ENCODE measurements at regions not wholly inside any gene's neighbourhood (a gene's known extent, or its start where the extent isn't known, plus 50 kb on each side); places are given as distances from the start of the nearest gene placed in this dataset.

DNA sequence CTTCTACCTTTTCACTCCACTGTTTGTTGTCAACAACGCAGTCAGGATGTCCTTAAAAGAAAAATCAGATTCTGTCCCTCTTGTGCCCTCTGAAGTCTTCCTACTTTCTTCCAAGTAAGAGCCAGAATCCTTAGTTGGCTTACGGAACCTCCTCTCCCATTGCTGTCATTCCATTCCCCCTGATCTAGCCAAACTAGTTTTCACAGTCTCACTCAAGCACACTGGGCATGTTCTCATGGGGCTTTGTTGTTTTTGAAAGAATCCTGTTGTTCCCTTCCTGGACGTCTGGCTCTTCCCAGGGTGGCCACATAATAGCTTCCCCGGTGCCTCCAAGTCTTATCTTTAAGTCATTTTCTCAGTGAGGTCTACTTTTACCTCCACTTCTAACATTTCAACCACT, 158.6 kb upstream of the ELAC2 start:
- H3K9ac ChIP-seq (ENCODE audit: low read depth, low read length): no peak overlapping the region
- H3K27ac ChIP-seq (ENCODE audit: low read depth, low read length): peak overlapping the region; percentile 29
- no peaks in the 10 kb centered on the region for H3K36me3 ChIP-seq (ENCODE audit: control insufficient read depth, insufficient read depth, low read length)
- no peak overlapping the region for H3K4me3 ChIP-seq (ENCODE audit: low read depth, low read length)
- H3K27me3 ChIP-seq (ENCODE audit: control insufficient read depth, insufficient read depth, low read length): no peaks in the 10 kb centered on the region
- peaks cover 27% of the 10 kb centered on the region for H3K9me3 ChIP-seq (ENCODE audit: control insufficient read depth, insufficient read depth, low read length)
- H3K4me1 ChIP-seq (ENCODE audit: control insufficient read depth, insufficient read depth, low read length): no peaks in the 10 kb centered on the region

DNA sequence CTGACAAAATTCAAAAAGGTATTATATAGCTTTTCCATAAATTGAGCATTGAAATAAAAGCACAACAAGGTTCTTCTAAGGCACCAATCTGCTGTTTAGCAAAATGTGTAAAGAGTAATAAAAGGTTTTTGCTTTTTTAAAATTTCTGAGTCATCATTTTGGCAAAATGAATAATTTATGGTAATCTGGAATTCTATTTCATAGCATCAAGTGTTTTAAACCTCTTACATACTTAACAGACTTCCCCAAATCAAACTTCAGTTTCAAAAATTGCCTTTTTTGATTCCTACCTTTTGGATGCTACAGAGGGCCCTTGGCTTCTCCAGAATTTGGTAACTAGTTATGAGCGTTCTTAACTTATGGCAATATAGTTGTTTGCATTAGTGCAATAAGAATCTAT, 154.0 kb upstream of the ELAC2 start:
- H3K36me3 ChIP-seq (ENCODE audit: control insufficient read depth, insufficient read depth, low read length): no peaks in the 10 kb centered on the region
- no peak overlapping the region for H3K27ac ChIP-seq (ENCODE audit: low read depth, low read length)
- no peaks in the 10 kb centered on the region for H3K27me3 ChIP-seq (ENCODE audit: control insufficient read depth, insufficient read depth, low read length)
- H3K9me3 ChIP-seq (ENCODE audit: control insufficient read depth, insufficient read depth, low read length): peaks cover 36% of the 10 kb centered on the region
- no peak overlapping the region for H3K4me3 ChIP-seq (ENCODE audit: low read depth, low read length)
- H3K4me1 ChIP-seq (ENCODE audit: control insufficient read depth, insufficient read depth, low read length): no peaks in the 10 kb centered on the region
- H3K9ac ChIP-seq (ENCODE audit: low read depth, low read length): no peak overlapping the region

DNA sequence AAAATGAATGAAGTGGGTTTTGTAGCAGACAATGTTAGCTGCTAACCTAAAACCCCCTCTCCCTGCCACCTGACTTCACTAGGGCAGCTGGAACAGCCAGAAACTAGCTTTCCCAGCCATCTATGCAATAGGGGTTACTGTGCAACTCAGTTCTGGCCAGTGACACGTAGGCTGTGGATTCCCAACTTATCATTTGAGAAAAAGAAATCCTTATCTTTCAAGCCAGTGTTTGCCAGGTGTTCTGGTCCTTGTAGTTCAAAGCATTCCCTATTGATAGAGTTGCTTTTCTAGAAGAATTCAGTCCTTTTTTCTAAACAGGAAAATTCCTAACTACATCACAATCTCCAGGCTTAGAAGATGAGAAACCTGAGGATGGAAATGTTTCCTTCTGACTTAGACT, 144.5 kb upstream of the ELAC2 start:
- Histone ChIP-seq H3K27ac (ENCODE audit: low read depth, low read length) (no peak overlapping the region), H3K4me1 (ENCODE audit: control insufficient read depth, insufficient read depth, low read length) (no peaks in the 10 kb centered on the region), H3K36me3 (ENCODE audit: control insufficient read depth, insufficient read depth, low read length) (no peaks in the 10 kb centered on the region)

DNA sequence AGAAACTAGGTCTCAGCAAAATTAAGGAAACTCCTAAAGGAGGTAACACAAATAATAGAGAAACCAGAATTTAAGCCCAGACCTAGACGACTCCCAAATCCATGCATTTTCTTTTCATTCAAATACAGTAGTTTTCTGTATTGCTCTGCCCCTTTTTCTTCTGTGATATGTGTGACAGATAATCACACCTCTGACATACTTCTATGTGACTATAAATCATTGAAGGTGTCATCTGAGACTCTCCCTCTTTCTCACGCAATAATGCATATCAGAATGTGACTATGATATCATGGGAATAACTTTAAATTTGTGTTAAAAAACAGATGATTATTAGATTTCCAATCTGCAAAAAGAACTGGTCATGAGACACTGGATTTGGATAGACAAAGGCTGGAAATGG, 143.0 kb upstream of the ELAC2 start:
- H3K36me3 ChIP-seq (ENCODE audit: control insufficient read depth, insufficient read depth, low read length): no peaks in the 10 kb centered on the region
- no peaks in the 10 kb centered on the region for H3K27me3 ChIP-seq (ENCODE audit: control insufficient read depth, insufficient read depth, low read length)
- no peaks in the 10 kb centered on the region for H3K4me1 ChIP-seq (ENCODE audit: control insufficient read depth, insufficient read depth, low read length)
- no peak overlapping the region for H3K27ac ChIP-seq (ENCODE audit: low read depth, low read length)
- no peak overlapping the region for H3K4me3 ChIP-seq (ENCODE audit: low read depth, low read length)
- no peak overlapping the region for H3K9ac ChIP-seq (ENCODE audit: low read depth, low read length)
- H3K9me3 ChIP-seq (ENCODE audit: control insufficient read depth, insufficient read depth, low read length): no peaks in the 10 kb centered on the region

More for the DNA sequence above, 144.5 kb upstream of the ELAC2 start:
- Histone ChIP-seq H3K27me3 (ENCODE audit: control insufficient read depth, insufficient read depth, low read length) (no peaks in the 10 kb centered on the region), H3K4me3 (ENCODE audit: low read depth, low read length) (no peak overlapping the region), H3K9me3 (ENCODE audit: control insufficient read depth, insufficient read depth, low read length) (peaks cover 4% of the 10 kb centered on the region; the same call in 1 of the 2 replicates), H3K9ac (ENCODE audit: low read depth, low read length) (no peak overlapping the region)

DNA sequence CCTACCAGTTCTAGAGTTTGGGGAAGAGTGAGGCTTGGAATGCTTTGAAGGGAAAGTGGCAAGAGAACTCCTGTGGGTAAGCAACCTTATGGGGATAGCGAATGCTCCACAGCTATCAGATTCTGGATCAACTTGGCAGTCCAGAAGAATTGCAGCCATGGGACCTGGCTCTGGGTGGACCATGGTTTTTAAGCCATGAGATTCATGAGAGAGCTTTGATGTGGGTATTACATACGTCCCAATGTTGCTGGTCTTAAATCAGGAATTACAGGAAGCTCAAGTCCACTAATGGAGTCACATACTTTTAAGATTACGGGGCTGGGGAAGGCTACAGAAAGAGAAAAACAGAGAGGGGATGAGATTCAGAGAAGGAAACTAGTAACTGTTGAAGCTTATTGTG, 142.5 kb upstream of the ELAC2 start:
- Histone ChIP-seq H3K27me3 (ENCODE audit: control insufficient read depth, insufficient read depth, low read length) (no peaks in the 10 kb centered on the region), H3K27ac (ENCODE audit: low read depth, low read length) (no peak overlapping the region), H3K36me3 (ENCODE audit: control insufficient read depth, insufficient read depth, low read length) (no peaks in the 10 kb centered on the region), H3K9me3 (ENCODE audit: control insufficient read depth, insufficient read depth, low read length) (no peaks in the 10 kb centered on the region), H3K4me3 (ENCODE audit: low read depth, low read length) (no peak overlapping the region), H3K4me1 (ENCODE audit: control insufficient read depth, insufficient read depth, low read length) (no peaks in the 10 kb centered on the region), H3K9ac (ENCODE audit: low read depth, low read length) (no peak overlapping the region)

DNA sequence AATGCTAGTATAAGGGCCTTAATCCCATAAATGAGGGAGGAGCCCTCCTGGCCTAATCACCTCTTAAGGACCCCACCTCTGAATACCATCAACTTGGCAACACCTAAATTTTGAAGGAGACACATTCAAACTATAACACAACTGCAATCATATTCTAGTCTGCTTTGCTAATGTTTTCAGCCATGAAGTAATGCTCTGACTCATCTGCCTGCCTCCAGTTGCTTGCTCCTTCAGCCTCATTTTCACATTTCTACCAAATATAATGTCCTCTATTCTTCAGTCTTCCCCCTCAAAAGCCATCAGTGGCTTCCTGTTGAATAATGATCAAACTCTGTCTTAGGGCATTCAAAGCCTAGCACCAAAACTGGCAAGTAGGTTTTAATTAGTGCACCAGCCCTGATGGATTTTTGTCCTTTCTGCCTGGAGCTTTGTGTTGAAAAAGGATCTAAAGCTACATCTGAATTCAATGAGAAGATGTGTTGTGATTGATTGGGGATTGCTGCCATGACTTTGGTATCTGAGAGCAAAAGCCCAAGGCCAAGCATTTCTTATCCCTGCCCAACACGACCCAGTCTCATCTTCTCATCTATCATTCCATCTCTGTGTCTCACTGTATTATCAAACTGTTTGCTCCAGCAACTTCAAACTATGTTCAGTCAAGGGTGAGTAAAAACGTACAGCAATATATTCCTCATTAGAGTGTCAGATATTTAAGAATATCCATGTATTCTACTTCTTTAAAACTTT, 140.8 kb upstream of the ELAC2 start:
- H3K4me1 ChIP-seq (ENCODE audit: control insufficient read depth, insufficient read depth, low read length): no peaks in the 10 kb centered on the region

DNA sequence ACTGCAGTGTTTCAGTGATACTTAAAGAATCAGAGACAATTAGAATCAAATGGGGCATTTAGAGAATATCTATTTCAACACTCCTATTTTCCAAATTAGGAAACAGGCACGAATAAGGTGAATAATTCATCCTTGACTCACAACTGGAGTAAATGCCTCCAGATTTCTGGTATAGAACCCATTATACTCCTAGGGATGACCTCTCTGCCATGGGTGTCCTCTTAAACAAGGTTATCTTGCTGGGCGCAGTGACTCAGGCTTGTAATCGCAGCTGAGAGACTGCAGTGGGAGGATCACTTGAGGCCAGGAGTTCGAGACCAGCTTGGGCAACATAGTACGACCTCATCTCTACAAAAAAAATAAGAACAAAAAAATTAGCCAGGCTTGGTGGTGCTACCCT, 139.8 kb upstream of the ELAC2 start:
- Histone ChIP-seq H3K27me3 (ENCODE audit: control insufficient read depth, insufficient read depth, low read length) (no peaks in the 10 kb centered on the region), H3K9ac (ENCODE audit: low read depth, low read length) (no peak overlapping the region), H3K36me3 (ENCODE audit: control insufficient read depth, insufficient read depth, low read length) (no peaks in the 10 kb centered on the region), H3K9me3 (ENCODE audit: control insufficient read depth, insufficient read depth, low read length) (no peaks in the 10 kb centered on the region), H3K4me1 (ENCODE audit: control insufficient read depth, insufficient read depth, low read length) (no peaks in the 10 kb centered on the region), H3K4me3 (ENCODE audit: low read depth, low read length) (no peak overlapping the region), H3K27ac (ENCODE audit: low read depth, low read length) (no peak overlapping the region)

More for the DNA sequence above, 140.8 kb upstream of the ELAC2 start:
- Histone ChIP-seq H3K9me3 (ENCODE audit: control insufficient read depth, insufficient read depth, low read length) (no peaks in the 10 kb centered on the region), H3K9ac (ENCODE audit: low read depth, low read length) (no peak overlapping the region), H3K4me3 (ENCODE audit: low read depth, low read length) (no peak overlapping the region), H3K36me3 (ENCODE audit: control insufficient read depth, insufficient read depth, low read length) (no peaks in the 10 kb centered on the region), H3K27me3 (ENCODE audit: control insufficient read depth, insufficient read depth, low read length) (no peaks in the 10 kb centered on the region), H3K27ac (ENCODE audit: low read depth, low read length) (no peak overlapping the region)

DNA sequence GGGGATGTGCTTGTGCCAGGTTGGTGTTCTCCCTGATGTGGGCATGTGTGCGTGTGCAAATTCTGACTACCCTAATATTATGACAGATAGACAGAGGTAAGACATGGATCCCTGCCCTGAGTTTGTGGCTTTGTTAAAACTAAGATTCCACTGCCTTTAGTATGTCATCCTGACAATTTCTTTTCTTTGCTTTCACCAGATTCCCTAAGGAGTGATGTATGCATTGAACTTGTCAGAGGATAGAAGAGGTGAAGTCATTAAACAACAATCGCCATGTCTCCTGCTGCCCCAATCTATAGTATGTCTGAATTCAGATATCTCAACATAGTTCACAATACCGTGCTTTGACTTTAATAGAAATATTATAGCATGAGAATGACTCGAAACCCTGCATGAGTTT, 137.1 kb upstream of the ELAC2 start:
- Histone ChIP-seq H3K9me3 (ENCODE audit: control insufficient read depth, insufficient read depth, low read length) (no peaks in the 10 kb centered on the region), H3K4me1 (ENCODE audit: control insufficient read depth, insufficient read depth, low read length) (no peaks in the 10 kb centered on the region), H3K4me3 (ENCODE audit: low read depth, low read length) (no peak overlapping the region), H3K9ac (ENCODE audit: low read depth, low read length) (no peak overlapping the region), H3K27me3 (ENCODE audit: control insufficient read depth, insufficient read depth, low read length) (no peaks in the 10 kb centered on the region), H3K27ac (ENCODE audit: low read depth, low read length) (no peak overlapping the region), H3K36me3 (ENCODE audit: control insufficient read depth, insufficient read depth, low read length) (no peaks in the 10 kb centered on the region)

DNA sequence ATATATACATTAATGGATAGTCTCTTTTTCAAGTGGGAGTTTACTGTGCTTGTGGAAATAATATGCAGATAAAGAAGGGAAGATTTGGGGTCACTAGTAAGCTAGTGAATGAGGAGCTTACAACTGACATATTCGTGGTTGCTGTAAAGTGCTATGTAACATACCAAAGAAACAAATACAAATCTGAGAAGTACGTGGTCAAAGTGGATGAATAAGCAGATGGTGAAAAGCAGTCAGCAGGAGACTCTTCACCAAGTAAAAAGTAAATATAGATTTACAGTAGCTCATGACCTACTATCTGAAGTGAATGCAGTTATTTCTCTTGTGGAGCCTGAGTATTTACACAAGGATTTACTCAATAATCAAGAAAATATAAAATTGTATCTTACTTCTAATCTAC, 136.6 kb upstream of the ELAC2 start:
- H3K9me3 ChIP-seq (ENCODE audit: control insufficient read depth, insufficient read depth, low read length): no peaks in the 10 kb centered on the region

DNA sequence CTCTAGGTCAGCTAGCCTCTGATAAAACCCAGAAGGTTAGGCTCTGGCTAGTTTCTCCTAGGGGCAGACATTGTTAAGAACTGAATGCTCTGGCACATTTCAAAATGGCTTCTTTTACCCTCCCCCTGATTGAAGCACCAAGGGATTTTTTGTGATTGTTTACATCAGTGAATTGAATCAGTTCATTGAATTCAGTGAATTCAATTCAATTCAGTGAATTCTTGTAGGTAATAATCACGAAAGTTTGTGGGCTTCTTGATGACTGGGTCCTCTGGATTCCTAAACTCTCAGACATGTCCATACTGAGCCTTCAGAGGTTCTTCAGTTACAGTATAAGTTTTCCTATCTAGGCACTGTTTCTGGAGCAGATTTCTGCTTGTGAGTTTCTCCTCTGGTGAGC, 135.2 kb upstream of the ELAC2 start:
- no peak overlapping the region for H3K9ac ChIP-seq (ENCODE audit: low read depth, low read length)
- H3K9me3 ChIP-seq (ENCODE audit: control insufficient read depth, insufficient read depth, low read length): no peaks in the 10 kb centered on the region
- H3K4me3 ChIP-seq (ENCODE audit: low read depth, low read length): no peak overlapping the region
- no peak overlapping the region for H3K27ac ChIP-seq (ENCODE audit: low read depth, low read length)
- no peaks in the 10 kb centered on the region for H3K4me1 ChIP-seq (ENCODE audit: control insufficient read depth, insufficient read depth, low read length)
- H3K36me3 ChIP-seq (ENCODE audit: control insufficient read depth, insufficient read depth, low read length): no peaks in the 10 kb centered on the region
- no peaks in the 10 kb centered on the region for H3K27me3 ChIP-seq (ENCODE audit: control insufficient read depth, insufficient read depth, low read length)

More for the DNA sequence above, 136.6 kb upstream of the ELAC2 start:
- H3K27ac ChIP-seq (ENCODE audit: low read depth, low read length): no peak overlapping the region
- H3K27me3 ChIP-seq (ENCODE audit: control insufficient read depth, insufficient read depth, low read length): no peaks in the 10 kb centered on the region
- no peaks in the 10 kb centered on the region for H3K4me1 ChIP-seq (ENCODE audit: control insufficient read depth, insufficient read depth, low read length)
- no peak overlapping the region for H3K9ac ChIP-seq (ENCODE audit: low read depth, low read length)
- no peaks in the 10 kb centered on the region for H3K36me3 ChIP-seq (ENCODE audit: control insufficient read depth, insufficient read depth, low read length)
- H3K4me3 ChIP-seq (ENCODE audit: low read depth, low read length): no peak overlapping the region

DNA sequence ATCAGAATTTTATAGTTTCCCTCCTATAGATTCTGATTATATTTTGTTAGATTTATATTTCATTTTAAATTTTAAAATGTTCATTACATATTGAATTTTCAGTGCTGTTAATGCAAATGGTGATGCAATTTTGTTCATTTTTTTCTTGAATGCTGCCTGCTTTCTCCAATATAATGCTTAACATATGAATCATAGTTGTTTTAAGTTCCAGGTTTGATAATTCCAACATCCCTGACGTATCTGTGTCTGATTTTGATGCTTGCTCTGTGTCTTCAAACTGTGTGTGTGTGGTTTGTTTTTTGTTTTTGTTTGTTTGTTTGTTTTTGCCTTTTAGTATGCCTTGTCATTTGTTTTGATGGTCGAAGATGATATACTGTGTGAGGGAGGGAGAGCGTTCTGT, 134.7 kb upstream of the ELAC2 start:
- H3K4me3 ChIP-seq (ENCODE audit: low read depth, low read length): no peak overlapping the region
- H3K36me3 ChIP-seq (ENCODE audit: control insufficient read depth, insufficient read depth, low read length): no peaks in the 10 kb centered on the region
- H3K27me3 ChIP-seq (ENCODE audit: control insufficient read depth, insufficient read depth, low read length): no peaks in the 10 kb centered on the region
- H3K27ac ChIP-seq (ENCODE audit: low read depth, low read length): no peak overlapping the region
- H3K9me3 ChIP-seq (ENCODE audit: control insufficient read depth, insufficient read depth, low read length): no peaks in the 10 kb centered on the region
- H3K9ac ChIP-seq (ENCODE audit: low read depth, low read length): no peak overlapping the region
- no peaks in the 10 kb centered on the region for H3K4me1 ChIP-seq (ENCODE audit: control insufficient read depth, insufficient read depth, low read length)
